OCI-LY1 (cell line): ENCODE measurements at regions not wholly inside any gene's neighbourhood (a gene's known extent, or its start where the extent isn't known, plus 50 kb on each side); places are given as distances from the start of the nearest gene placed in this dataset.

Source experiments
- CTCF ChIP-seq: fragments of 200-600 bp; sonication (generic), shearing (Covaris generic); IDR thresholded peaks from 2 replicates; pipeline ENCODE4 v1.5.1; 2017; ENCODE audit warnings: mild to moderate bottlenecking, antibody characterized with exemption, low read length, moderate library complexity, mixed read lengths
- EZH2 ChIP-seq: fragments of 200-600 bp; sonication (generic), shearing (Covaris generic); IDR thresholded peaks from 2 replicates; pipeline ENCODE4 v1.8.0; 2017; ENCODE audit warnings: borderline replicate concordance, mixed run types, mild to moderate bottlenecking, antibody characterized with exemption, low read length, moderate library complexity, mixed read lengths

- TF ChIP-seq CTCF: no peak
- no peak for TF ChIP-seq EZH2
These were observed 534.4 kb upstream of the CXADR start for GRCh38 chr21:16978309-16978895.
